Stimulated activated CD4-positive, alpha-beta T cell treated with anti-CD3 and anti-CD28 coated beads, Interleukin-4, amount 100 ng/mL, for 48 hours (primary cell): ENCODE measurements at regions not wholly inside any gene's neighbourhood (a gene's known extent, or its start where the extent isn't known, plus 50 kb on each side); places are given as distances from the start of the nearest gene placed in this dataset.
A peak's percentile ranks its signal among the peaks of the same experiment; 100 is the strongest.
"Not testable (repeated sequence)": the region's sequence is repeated elsewhere in the genome, so short reads cannot be mapped to it uniquely, and the experiment has no call there.

Experiments
- DNase-seq, 2 donors: peaks; one replicate each; pipeline ENCODE4 v3.0.0-alpha.2; 2020; ENCODE audit warnings: low read depth in 2 of 2

GRCh38 chrX:13188731-13189309, 131.0 kb downstream of the ATXN3L start:
- no peak for DNase-seq

DNA sequence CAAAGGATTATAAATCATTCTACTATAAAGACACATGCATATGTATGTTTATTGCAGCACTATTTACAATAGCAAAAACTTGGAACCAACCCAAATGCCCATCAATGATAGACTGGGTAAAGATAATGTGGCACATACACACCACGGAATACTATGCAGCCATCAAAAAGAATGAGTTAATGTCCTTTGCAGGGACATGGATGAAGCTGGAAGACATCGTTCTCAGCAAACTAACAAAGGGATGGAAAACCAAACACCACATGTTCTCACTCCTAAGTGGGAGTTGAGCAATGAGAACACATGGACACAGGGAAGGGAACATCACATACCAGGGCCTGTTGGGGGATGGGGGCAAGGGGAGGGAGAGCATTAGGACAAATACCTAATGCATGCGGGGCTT, 133.2 kb downstream of the ATXN3L start:
- DNase-seq: not testable (repeated sequence)

GRCh38 chrX:13180807-13181206, 136.4 kb upstream of the FAM9C start:
- no peak for DNase-seq

GRCh38 chrX:13179586-13179985, 135.2 kb upstream of the FAM9C start:
- no peak for DNase-seq

DNA sequence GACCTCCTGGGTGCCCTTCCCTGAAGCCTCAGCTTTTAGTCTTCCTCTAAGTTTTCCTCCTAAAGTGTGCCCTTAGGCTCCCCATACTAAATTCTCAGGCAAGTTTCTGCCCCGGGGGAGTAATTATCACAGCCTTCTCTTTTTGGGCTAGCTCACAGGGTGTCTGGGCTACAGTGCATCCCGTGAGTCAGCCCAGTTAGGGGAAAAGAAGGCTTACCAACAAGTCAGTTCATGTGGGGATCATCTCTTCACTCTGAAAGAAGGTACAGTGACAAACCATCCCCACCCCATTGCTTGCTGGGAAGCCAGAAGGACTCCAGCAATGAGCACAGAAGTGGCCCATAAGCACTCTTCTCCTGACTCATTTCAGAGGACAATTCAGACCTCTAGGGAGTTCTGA, 134.7 kb upstream of the FAM9C start:
- DNase-seq: no peak

- DNase-seq: no peak
Measured at GRCh38 chrX:13177921-13178566, 133.6 kb upstream of the FAM9C start.

DNA sequence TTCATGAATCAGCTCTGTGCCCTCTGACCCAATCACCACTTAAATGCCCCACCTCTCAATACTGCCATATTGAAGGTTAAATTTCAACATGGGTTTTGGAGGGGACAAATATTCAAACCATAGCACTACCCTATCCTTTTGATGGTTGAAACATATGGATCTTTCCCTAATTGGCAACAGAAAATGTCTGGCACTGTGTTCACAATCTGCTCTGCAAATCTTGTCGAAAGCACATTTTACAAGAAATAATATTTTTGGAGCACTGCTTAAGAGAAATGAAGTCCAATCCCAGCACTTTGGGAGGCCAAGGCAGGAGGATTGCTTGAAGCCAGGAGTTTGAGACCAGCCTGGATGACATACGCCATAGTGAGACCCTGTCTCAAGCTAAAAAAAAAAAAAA, 130.6 kb upstream of the FAM9C start:
- DNase-seq: no peak

DNA sequence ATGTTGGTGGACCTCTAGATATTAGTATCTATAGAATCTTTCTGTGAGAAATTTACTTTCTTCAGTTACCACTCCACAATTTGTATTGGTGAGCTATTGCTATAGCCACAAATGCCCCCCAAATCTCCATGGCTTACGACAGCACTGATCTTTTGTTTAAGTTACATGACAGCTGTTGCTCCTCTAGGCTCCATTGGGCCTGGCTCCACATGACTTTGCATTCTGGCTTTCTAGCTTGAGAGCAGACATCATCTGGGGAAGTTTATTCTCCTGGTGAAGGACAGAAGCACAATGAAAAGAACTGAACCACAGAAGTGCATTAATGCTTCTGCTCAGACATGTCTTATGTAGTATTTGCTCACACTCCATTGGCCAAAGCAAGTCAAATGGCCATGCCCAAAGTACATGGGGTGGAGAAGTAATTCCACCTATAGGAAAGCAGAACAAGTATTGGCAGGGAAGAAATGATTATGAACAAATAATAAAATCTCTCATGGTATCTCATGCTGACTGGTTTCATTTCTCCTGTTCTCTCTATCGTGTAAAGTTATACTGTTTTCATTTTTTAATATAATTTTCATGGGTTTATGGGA, 126.6 kb upstream of the FAM9C start:
- DNase-seq: no peak

- no peak for DNase-seq
Measured at GRCh38 chrX:13169684-13170083, 125.3 kb upstream of the FAM9C start.

GRCh38 chrX:13168269-13168668, 123.8 kb upstream of the FAM9C start:
- no peak for DNase-seq

- peak in 1 of 2 donors; percentile 11 for DNase-seq
Measured at GRCh38 chrX:13167481-13168231, 123.2 kb upstream of the FAM9C start.

DNA sequence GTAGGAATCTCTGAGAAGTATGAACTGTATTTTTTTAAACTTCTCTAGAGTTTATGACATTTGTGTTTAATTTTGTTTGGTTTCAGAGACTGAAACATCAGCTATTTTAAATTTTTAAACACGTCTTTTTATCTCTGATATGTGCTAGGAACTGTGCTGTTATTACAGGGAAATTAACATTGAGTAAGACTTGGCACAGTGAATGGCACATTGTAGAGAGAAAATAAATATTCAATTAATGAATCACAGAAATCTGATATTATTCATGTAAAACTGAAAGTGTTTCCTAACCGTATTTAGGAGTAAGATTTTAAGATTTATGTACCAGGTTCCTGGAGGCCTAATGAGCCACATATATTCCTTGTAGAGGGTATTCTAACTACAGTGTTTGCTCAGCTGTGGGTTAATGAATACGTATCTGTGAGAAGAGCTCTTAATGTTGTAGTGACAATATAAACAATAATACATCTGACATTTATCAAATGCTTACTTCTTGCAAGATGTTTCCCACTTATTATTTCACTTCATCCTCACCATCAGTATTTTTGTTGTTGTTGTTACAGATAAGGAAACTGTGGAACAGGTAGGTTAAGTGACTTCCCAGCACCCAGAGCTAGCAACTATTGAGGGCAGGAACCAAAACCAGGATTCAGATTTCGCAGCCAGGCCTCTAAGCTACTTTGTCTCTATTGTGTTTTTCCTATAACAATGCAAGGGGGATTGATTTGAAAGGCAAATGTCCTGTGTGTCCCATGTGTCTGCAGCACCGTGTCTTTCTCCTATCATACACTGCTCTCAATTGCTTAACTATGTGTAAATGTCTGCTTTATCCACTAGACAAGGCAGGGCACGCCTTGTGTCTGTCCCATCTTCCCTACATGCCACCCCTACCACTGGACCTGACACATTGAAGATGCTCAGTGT, 121.1 kb upstream of the FAM9C start:
- DNase-seq: no peak

DNA sequence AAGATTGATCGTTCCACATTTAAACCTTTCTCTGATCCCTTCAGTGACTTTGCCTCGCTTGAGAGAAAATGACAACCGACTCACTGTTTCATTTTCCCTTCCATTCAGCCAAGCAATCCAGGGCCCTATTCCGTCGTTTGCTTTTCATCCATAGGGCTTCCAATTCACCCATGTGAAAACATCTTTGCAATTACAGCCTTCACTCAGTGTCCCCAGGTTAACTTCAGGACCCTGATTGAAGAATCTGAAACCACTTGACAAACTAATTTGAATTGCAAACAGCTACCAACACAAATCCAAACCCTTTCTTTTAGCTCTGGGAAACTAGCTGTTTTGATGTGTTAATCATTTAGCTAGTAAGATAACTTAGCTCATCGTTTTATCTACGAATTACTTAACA, 120.2 kb upstream of the FAM9C start:
- no peak for DNase-seq

- no peak for DNase-seq
Measured at GRCh38 chrX:13162772-13163410, 118.5 kb upstream of the FAM9C start.

DNA sequence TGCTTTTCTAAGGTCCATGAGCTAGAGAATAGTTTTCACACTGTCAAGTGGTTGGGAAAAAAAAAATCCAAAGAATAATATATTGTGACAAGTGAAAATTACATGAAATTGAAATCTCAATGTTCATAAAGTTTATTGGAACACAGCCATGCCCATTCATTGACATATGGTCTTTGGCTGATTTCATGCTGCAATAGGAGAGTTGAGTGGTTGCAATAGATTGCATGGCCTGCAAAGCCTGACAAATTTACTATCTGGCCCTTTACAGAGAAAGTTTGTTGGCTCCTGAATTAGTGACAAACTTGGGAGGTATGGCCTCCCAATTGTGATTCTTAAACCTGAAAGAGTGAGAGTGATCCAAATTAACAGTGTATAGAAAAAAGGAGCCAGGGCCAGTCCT, 115.5 kb upstream of the FAM9C start:
- DNase-seq: no peak

DNA sequence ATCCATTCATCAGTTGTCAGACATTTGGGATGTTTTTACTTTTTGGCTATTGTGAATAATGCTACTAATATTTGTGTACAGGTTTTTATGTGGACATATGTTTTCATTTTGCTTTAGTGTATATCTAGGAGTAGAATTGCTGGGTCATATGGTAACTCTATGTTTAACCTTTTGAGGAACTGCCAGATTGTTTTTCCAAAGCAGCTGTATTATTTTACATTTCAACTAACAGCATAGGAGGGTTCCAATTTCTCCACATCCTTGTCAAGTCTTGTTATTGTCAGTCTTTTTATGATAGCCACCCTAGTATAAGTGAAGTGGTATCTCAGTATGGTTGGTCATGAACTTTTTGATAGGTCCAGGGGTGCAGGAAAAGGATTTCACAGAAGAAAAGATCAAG, 114.5 kb upstream of the FAM9C start:
- no peak for DNase-seq

- DNase-seq: not testable (repeated sequence)
Measured at GRCh38 chrX:13155550-13155949, 111.1 kb upstream of the FAM9C start.

DNA sequence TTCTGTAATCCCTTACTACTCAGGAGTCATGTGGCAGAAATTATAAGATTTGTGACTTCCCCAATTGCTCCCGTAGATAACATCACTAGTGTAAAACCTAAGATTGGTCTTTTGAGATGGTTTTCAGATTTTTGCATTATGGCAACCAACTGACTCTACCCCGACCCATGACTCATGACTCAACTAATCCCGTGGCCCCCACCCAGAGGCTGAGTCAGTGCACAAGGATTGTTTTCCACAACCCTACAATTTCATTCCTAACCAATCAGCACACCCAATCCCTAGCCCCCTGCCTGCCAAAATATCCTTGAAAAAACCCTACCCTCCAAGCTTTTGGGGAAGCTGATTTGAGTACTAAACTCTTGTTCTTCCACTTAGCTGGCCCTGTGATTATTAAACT, 109.4 kb upstream of the FAM9C start:
- no peak for DNase-seq

- DNase-seq: no peak
Measured at GRCh38 chrX:13152518-13153185, 108.2 kb upstream of the FAM9C start.

- peak in 1 of 2 donors; percentile 2 for DNase-seq
Measured at GRCh38 chrX:13151828-13152517, 107.6 kb upstream of the FAM9C start.
